ENCODE measurements at regions not wholly inside any gene's neighbourhood (a gene's known extent, or its start where the extent isn't known, plus 50 kb on each side); places are given as distances from the start of the nearest gene placed in this dataset.

- TF ChIP-seq, protein P1, sequence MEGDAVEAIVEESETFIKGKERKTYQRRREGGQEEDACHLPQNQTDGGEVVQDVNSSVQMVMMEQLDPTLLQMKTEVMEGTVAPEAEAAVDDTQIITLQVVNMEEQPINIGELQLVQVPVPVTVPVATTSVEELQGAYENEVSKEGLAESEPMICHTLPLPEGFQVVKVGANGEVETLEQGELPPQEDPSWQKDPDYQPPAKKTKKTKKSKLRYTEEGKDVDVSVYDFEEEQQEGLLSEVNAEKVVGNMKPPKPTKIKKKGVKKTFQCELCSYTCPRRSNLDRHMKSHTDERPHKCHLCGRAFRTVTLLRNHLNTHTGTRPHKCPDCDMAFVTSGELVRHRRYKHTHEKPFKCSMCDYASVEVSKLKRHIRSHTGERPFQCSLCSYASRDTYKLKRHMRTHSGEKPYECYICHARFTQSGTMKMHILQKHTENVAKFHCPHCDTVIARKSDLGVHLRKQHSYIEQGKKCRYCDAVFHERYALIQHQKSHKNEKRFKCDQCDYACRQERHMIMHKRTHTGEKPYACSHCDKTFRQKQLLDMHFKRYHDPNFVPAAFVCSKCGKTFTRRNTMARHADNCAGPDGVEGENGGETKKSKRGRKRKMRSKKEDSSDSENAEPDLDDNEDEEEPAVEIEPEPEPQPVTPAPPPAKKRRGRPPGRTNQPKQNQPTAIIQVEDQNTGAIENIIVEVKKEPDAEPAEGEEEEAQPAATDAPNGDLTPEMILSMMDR (IDR thresholded peaks at IDR 0.05): no peak
- Histone ChIP-seq H3K4me1 (ENCODE audit: control insufficient read depth in 1 of 2, insufficient read depth in 1 of 2, low read depth in 1 of 2, low read length in 1 of 2) (peaks cover 4 to 13% of the 10 kb centered on the region in 2 experiments), H3K27ac (no peak overlapping the region), H3K36me3 (no peaks in the 10 kb centered on the region), H3K9me3 (no peaks in the 10 kb centered on the region), H3K27me3 (peaks cover 100% of the 10 kb centered on the region), H3K4me3 (ENCODE audit: low read depth in 1 of 2, low read length in 1 of 2) (peak overlapping the region in 1 of 2 experiments; percentile 51)
Measured at GRCh38 chr6:71419217-71420094, 130.8 kb downstream of the OGFRL1 start.

GRCh38 chr6:71420095-71420692, 131.6 kb downstream of the OGFRL1 start:
- Histone ChIP-seq H3K27me3 (peaks cover 100% of the 10 kb centered on the region), H3K9me3 (no peaks in the 10 kb centered on the region), H3K27ac (no peak overlapping the region), H3K4me3 (ENCODE audit: low read depth in 1 of 2, low read length in 1 of 2) (peak overlapping the region in 1 of 2 experiments; percentile 51), H3K36me3 (no peaks in the 10 kb centered on the region), H3K4me1 (ENCODE audit: control insufficient read depth in 1 of 2, insufficient read depth in 1 of 2, low read depth in 1 of 2, low read length in 1 of 2) (peaks cover 4 to 13% of the 10 kb centered on the region in 2 experiments)
- TF ChIP-seq, protein P1 (IDR thresholded peaks at IDR 0.05): no peak

DNA sequence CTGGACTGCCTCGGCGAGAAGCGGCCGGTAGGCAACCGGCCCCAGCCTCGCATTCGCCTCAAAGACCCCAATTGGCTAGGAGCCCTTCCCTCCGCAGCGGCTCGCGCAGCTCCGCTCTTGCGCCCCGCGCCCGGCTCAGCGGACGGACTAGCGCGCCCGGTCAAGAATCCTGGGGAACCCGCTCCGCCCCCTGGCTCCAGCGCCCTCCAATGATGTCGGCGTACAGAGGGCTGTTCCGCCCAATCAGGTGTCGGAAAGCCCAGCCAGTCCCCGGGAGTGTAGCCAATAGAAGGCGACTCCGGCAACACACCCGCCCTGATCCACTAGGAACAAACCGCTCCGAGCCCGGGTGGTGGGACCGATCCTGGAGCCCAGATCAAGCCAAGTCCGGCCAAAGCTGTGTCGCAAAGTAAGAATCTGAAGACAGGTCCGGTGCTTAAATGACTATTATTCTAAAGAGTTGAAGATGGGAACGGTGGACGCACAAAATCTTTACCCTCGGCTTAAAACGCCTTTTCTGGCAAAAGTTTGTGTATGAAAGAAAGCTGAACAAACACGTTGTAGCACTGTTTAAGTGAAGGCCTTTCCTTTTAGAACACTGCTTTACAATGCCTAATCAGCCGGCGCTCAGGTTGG, 132.2 kb downstream of the OGFRL1 start:
- H3K27ac ChIP-seq: no peak overlapping the region
- H3K27me3 ChIP-seq: peaks cover 100% of the 10 kb centered on the region
- no peaks in the 10 kb centered on the region for H3K36me3 ChIP-seq
- H3K9me3 ChIP-seq: no peaks in the 10 kb centered on the region
- TF ChIP-seq, protein P1 (IDR thresholded peaks at IDR 0.05): no peak
- peak overlapping the region in 1 of 2 experiments; percentile 51 for H3K4me3 ChIP-seq (ENCODE audit: low read depth in 1 of 2, low read length in 1 of 2)
- H3K4me1 ChIP-seq (ENCODE audit: control insufficient read depth in 1 of 2, insufficient read depth in 1 of 2, low read depth in 1 of 2, low read length in 1 of 2): peaks cover 4 to 13% of the 10 kb centered on the region in 2 experiments

DNA sequence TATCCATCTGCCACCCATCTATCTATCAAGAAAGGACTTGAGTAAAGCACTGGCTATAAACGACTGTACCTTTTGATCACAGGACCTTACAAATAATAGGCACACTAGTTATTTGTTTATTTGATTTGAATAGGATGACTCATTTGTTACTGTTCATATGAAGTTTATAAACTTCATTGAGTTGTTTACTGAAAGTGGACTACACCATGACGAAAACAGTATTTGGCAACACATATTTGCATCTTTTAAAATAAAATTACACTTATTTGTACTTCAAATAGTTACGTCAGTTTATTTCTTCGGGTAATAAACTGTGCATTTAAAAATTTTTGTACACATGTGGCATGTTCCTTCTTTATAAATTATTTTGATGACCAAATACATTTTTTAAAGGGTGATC, 133.0 kb downstream of the OGFRL1 start:
- H3K36me3 ChIP-seq: no peaks in the 10 kb centered on the region
- peaks cover 100% of the 10 kb centered on the region for H3K27me3 ChIP-seq
- H3K4me3 ChIP-seq (ENCODE audit: low read depth in 1 of 2, low read length in 1 of 2): no peak overlapping the region
- TF ChIP-seq, protein P1 (IDR thresholded peaks at IDR 0.05): no peak
- H3K9me3 ChIP-seq: no peaks in the 10 kb centered on the region
- H3K27ac ChIP-seq: no peak overlapping the region
- peaks cover 4 to 13% of the 10 kb centered on the region in 2 experiments for H3K4me1 ChIP-seq (ENCODE audit: control insufficient read depth in 1 of 2, insufficient read depth in 1 of 2, low read depth in 1 of 2, low read length in 1 of 2)

GRCh38 chr6:71430018-71430417, 141.4 kb downstream of the OGFRL1 start:
- Histone ChIP-seq H3K27ac (no peak overlapping the region), H3K4me3 (ENCODE audit: low read depth in 1 of 2, low read length in 1 of 2) (no peak overlapping the region), H3K36me3 (no peaks in the 10 kb centered on the region), H3K27me3 (peaks cover 61% of the 10 kb centered on the region), H3K9me3 (no peaks in the 10 kb centered on the region), H3K4me1 (ENCODE audit: control insufficient read depth in 1 of 2, insufficient read depth in 1 of 2, low read depth in 1 of 2, low read length in 1 of 2) (no peaks in the 10 kb centered on the region)
- TF ChIP-seq, protein P1 (IDR thresholded peaks at IDR 0.05): no peak
